Ovary (tissue), 7 donors: ENCODE measurements at regions not wholly inside any gene's neighbourhood (a gene's known extent, or its start where the extent isn't known, plus 50 kb on each side); places are given as distances from the start of the nearest gene placed in this dataset.
A peak's percentile ranks its signal among the peaks of the same experiment; 100 is the strongest.

ENCODE experiments used
- DNase-seq, 5 donors: peaks; one replicate each; pipeline ENCODE4 v3.0.0-alpha.2; 2019 to 2020
- H3K27ac ChIP-seq, 2 donors: fragments of 200-600 bp; one replicate each; pipeline versions ENCODE4 v1.5.1 to v1.8.0; 2019 to 2022
- H3K27me3 ChIP-seq: fragments of 200-600 bp; one replicate; pipeline ENCODE4 v1.8.0; 2022
- H3K36me3 ChIP-seq: fragments of 200-600 bp; sonication (generic); one replicate; pipeline ENCODE4 v1.5.1; 2019
- H3K4me1 ChIP-seq: one replicate; pipeline ENCODE4 v1.8.1; 2013; ENCODE audit warnings: mild to moderate bottlenecking, moderate library complexity; ENCODE audit not compliant: insufficient read depth
- H3K4me3 ChIP-seq: fragments of 200-600 bp; sonication (generic); one replicate; pipeline ENCODE4 v1.5.1; 2017
- H3K9me3 ChIP-seq, 2 donors: fragments of 200-600 bp in 1 of 2; sonication (generic) in 1 of 2; one replicate each; pipeline versions ENCODE4 v1.5.1 to v1.8.1; 2013 to 2019; ENCODE audit warnings: mild to moderate bottlenecking in 1 of 2, moderate library complexity in 1 of 2
- CTCF ChIP-seq, 3 donors: fragments of 450-650 bp in 2 of 3; fragments of 200-600 bp in 1 of 3; IDR thresholded peaks; one replicate each; pipeline versions ENCODE4 v1.5.1 to v1.8.0; 2016 to 2022; ENCODE audit warnings: antibody characterized with exemption in 3 of 3, mild to moderate bottlenecking in 1 of 3
- EP300 ChIP-seq: sonication (generic); formaldehyde crosslinking; IDR thresholded peaks from one replicate; pipeline ENCODE4 v1.6.1; 2017; ENCODE audit warnings: antibody characterized with exemption
- POLR2A ChIP-seq: fragments of 450-650 bp; IDR thresholded peaks from one replicate; pipeline ENCODE4 v1.6.1; 2017; ENCODE audit warnings: antibody characterized with exemption, mild to moderate bottlenecking, moderate library complexity
- WGBS, 3 donors: extraction: QIAGEN DNeasy Blood & Tissue Kit in 1 of 3; methylation state at CpG; one replicate each; pipeline versions ENCODE4 v1.1.5 to v1.1.7; 2013 to 2017; 5-methylcytosine and 5-hydroxymethylcytosine counted together
- intact Hi-C, 4 donors: fragments of 100-400 bp; cut with DNase I; formaldehyde crosslinking; loops; one replicate each; pipeline versions ENCODE4 v1.11.0 to v1.15.1; 2022 to 2023
- donor health status: DM: no; HTN: no; CAD: no; lungs with moderate emphysema.
- donor health status: DM: no; HTN: no; CAD: no.
- donor health status: Bipolar disorder and iron deficiency.
- donor health status: DM: no; HTN: no; CAD: no.
- donor health status: DM: yes; HTN: yes; CAD: no.

DNA sequence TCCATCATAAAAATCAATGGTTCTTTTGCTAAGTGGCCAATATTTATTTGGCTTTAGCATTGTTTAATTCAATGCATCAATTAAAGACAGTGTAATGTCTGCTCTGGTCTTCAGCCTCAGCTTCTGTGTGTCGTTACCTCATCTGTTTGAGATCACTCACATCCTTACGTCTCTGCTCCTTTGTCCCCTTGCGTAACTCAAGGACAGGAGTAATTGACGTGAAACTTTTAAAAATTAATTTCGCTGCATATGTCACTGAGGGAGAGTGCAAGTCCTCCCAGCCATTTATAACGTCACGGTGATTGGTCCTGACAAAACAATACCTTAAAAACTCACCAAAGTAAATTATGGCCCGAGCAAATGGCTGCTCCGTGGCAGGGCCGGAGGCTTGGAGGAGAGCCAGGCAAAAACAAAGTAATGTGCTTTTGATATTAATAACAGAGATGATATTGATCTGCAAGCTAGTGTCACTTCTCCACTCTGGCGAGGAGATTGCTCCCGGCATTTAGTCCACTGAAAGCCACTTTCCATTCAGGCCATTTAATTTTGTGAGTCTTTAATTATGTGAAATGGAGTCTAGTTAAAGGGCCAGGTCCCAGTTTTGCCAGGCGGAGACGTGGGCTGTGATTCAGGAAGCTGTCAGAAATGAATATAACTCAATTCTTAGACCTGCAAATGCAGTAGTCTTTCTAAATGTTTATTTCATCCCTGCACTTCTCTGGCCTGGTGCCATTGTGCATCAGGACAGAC is 150.9 kb upstream of the POU3F1 start:
- H3K4me1 ChIP-seq: no peaks in the 10 kb centered on the region
- TF ChIP-seq POLR2A: no peak
- no peak for TF ChIP-seq CTCF (IDR thresholded peaks at IDR 0.05)
- TF ChIP-seq EP300: no peak
- no peak overlapping the region for H3K27ac ChIP-seq
- WGBS, 3 donors: 70 to 80% (median 77%) methylated on average over 14 of the region's 14 CpGs
- H3K36me3 ChIP-seq: no peaks in the 10 kb centered on the region
- intact Hi-C loops: no loop called here
- H3K27me3 ChIP-seq: no peaks in the 10 kb centered on the region
- no peaks in the 10 kb centered on the region for H3K9me3 ChIP-seq
- DNase-seq: no peak
- no peak overlapping the region for H3K4me3 ChIP-seq

- TF ChIP-seq EP300 (no peak), POLR2A (no peak)
- intact Hi-C loops: no loop called here
- H3K27ac ChIP-seq: no peak overlapping the region
- H3K36me3 ChIP-seq: no peaks in the 10 kb centered on the region
- H3K4me1 ChIP-seq: peaks cover 2% of the 10 kb centered on the region
- no peak overlapping the region for H3K4me3 ChIP-seq
- DNase-seq: no peak
- no peaks in the 10 kb centered on the region for H3K27me3 ChIP-seq
- no peaks in the 10 kb centered on the region for H3K9me3 ChIP-seq
- 14 to 35% (median 20%) methylated on average over 6 of the region's 6 CpGs for WGBS, 3 donors
These were observed 147.9 kb upstream of the POU3F1 start for GRCh38 chr1:38194472-38194871.

DNA sequence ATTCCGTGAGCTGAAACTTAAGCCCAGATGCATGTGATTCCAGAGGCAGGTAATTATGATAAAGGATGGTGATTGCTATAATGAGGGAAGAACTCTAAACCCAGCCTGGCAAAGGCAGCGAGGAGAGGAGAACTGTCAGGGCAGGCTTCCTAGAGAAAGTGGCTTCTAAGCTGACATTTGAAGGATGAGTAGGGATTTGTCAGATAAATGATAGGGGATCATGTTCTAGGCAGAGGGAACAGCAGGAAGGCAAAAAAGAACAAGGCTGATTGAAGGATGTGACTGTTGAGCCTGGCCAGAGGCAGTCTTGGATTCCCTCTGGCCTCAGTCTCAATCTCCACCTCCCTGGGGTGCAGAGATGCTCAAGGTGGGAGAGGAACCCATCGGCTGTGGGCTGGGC is 146.4 kb upstream of the POU3F1 start:
- DNase-seq: no peak
- 65 to 95% (median 69%) methylated on average over 3 of the region's 3 CpGs for WGBS, 3 donors
- Histone ChIP-seq H3K36me3 (no peaks in the 10 kb centered on the region), H3K4me3 (no peak overlapping the region), H3K27ac (no peak overlapping the region), H3K4me1 (peaks cover 2% of the 10 kb centered on the region), H3K9me3 (no peaks in the 10 kb centered on the region), H3K27me3 (no peaks in the 10 kb centered on the region)
- no peak for TF ChIP-seq EP300
- no peak for TF ChIP-seq CTCF (IDR thresholded peaks at IDR 0.05)
- TF ChIP-seq POLR2A: no peak
- intact Hi-C loops: no loop called here

DNA sequence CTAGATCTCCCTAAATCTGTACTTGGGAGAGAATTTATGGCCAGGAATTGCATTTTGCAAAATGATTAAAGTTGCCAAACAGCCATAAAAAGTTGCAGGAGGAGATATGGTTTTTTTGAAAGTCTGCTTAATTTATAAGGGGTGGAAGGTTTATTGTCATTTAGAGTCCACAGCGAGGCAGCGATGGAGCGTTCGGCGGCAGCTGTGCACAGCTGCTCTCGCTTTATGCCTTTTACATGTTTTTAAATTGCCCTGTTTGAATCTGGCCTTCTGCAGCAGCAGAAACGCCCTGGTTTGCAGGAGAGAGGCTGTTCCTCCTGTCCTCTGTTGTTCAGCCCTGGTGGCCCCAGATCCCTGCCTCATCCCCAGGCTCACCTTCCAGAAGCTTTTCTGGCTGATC is 144.9 kb upstream of the POU3F1 start:
- Histone ChIP-seq H3K4me1 (peaks cover 2% of the 10 kb centered on the region), H3K27me3 (no peaks in the 10 kb centered on the region), H3K9me3 (no peaks in the 10 kb centered on the region), H3K36me3 (no peaks in the 10 kb centered on the region), H3K4me3 (no peak overlapping the region), H3K27ac (no peak overlapping the region)
- intact Hi-C loops: no loop called here
- TF ChIP-seq EP300 (no peak), POLR2A (no peak), CTCF (IDR thresholded peaks at IDR 0.05) (no peak)
- DNase-seq: peak in 2 of 5 donors; percentile 38 to 54
- WGBS, 3 donors: 5 to 12% (median 6%) methylated on average over 7 of the region's 7 CpGs

DNA sequence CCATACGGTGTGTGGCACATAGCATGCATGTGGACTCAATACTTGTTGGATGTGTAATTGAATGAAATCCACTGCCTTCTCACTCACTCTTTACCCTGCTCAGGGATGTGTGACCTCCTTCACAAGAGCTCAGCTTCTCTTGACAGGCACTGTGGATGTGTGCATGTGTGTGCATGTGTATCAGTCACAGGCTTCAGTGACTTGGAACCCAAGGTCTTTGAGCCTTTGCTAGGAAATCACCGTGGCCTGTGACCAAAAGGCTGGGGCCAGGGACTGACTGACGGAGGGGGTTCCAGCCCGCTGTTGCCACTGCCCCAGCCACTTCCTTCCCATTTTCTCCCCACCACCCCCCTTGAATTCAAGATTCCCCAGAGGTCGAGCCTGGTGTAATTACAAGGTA is 144.4 kb upstream of the POU3F1 start:
- Histone ChIP-seq H3K36me3 (no peaks in the 10 kb centered on the region), H3K27ac (no peak overlapping the region), H3K4me1 (peaks cover 2% of the 10 kb centered on the region), H3K27me3 (no peaks in the 10 kb centered on the region), H3K9me3 (no peaks in the 10 kb centered on the region), H3K4me3 (no peak overlapping the region)
- TF ChIP-seq POLR2A (no peak), CTCF (IDR thresholded peaks at IDR 0.05) (no peak), EP300 (no peak)
- 12 to 18% (median 12%) methylated on average over 5 of the region's 5 CpGs for WGBS, 3 donors
- intact Hi-C loops: no loop called here
- DNase-seq: no peak
